DMS114 treated with DMSO at 0.1 percent for 48 hours (cell line): ENCODE measurements at regions not wholly inside any gene's neighbourhood (a gene's known extent, or its start where the extent isn't known, plus 50 kb on each side); places are given as distances from the start of the nearest gene placed in this dataset.

Experiments
- DNase-seq: peaks from one replicate; lab custom pipeline; 2025; ENCODE audit not compliant: unreplicated experiment; lab: John Stamatoyannopoulos, UW

DNA sequence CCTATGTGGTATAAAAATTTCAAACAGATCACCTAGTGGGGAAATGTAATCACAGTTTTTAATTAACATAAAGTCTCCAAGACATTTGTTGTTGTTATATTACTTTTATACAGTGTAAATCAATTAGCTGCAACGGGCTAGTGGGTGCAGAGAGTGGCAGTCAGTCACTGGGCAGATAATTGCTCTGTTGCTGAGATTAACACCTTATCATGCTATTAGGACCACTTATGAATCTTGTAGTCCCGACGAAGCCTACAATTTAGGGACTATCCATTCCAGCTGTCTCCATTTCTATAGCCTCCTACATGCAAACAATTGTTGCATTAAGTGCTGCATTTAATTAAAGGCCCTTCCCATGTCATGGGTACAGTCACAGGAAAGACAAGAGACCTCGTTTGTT, 158.9 kb upstream of the PROX1 start:
- DNase-seq = no peak

- no peak for DNase-seq
Measured at GRCh38 chr1:213829780-213830179, 158.0 kb upstream of the PROX1 start.

- no peak for DNase-seq
Measured at GRCh38 chr1:213830371-213830770, 157.4 kb upstream of the PROX1 start.

DNA sequence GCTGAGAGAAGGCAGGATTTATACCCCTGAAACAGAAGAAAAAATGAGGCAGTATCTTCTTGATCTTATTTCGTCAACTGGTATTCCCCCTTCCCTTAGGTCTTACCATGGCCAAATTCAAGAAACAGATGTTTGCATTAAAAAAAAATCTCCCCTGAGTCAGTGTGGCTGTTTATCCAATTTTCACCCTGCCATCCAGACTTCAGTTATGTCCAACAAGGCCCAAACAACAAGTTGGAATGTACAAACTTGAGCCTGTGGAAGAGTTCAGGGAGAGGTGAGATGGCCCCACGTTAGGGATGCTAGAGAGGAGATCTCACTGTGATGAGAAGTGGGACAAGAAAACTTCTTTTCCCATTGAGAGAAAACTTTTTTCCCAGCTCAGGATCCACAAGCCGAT, 147.2 kb upstream of the PROX1 start:
- no peak for DNase-seq

- no peak for DNase-seq
Measured at GRCh38 chr1:213844632-213845031, 143.1 kb upstream of the PROX1 start.

DNA sequence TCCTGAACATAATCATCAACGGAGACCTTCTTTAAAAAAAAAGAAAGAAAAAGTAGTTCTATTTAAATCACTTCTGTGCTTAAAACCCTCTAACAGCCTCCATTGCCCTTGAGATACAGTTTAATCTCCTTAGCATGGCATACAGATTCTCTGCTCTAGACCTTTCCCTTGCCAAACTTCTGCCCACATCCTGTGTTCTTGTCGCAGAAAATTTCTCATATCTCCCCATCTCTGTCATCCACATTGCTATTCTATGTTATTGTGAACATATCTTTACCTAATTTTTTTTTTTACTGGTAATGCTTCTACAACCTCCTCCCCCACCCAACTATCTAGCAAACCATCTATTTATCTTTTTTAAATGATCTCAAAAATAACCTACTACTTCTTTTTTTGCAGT, 135.7 kb upstream of the PROX1 start:
- no peak for DNase-seq

DNA sequence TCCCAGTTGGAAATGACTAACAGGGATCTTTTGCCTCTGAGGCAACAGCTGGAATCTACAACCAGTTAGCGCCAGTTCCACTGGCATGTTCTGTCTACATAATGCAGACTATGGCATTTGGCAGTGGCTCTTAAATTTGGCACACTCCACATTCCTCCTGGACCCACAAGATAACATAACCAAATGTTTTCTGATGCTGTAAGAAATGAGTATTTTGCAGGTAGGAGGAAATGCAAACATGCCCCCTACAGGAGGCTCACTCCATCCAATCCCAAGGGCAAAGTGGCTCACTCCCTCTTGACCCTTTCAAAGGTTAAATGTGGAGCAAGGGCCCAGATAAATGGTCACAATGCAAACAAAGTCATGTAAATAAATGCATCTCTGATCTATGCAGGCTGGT, 129.2 kb upstream of the PROX1 start:
- no peak for DNase-seq

DNA sequence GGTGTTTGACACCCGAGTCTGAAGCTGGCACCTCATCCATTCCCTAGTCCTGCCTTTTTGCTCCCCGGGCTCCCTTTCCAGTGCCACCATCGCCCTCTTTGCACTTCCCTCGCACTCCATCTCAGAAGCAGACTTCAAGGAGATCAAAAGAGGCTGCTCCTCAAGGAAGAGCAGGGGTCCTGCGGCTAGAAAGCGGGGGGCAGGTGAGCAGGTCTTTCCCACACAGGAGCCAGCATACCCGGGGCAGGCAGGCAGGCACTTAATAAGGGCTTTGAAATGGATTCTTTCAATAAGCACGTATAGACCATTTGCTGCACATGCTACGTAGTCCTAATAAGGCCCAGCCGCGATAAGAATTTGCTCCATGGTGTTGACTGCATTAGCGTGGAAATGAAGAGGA, 125.9 kb upstream of the PROX1 start:
- DNase-seq = no peak

- no peak for DNase-seq
Measured at GRCh38 chr1:213864091-213864490, 123.7 kb upstream of the PROX1 start.

GRCh38 chr1:213868482-213868881, 119.3 kb upstream of the PROX1 start:
- no peak for DNase-seq

GRCh38 chr1:213871179-213871578, 116.6 kb upstream of the PROX1 start:
- DNase-seq = no peak

DNA sequence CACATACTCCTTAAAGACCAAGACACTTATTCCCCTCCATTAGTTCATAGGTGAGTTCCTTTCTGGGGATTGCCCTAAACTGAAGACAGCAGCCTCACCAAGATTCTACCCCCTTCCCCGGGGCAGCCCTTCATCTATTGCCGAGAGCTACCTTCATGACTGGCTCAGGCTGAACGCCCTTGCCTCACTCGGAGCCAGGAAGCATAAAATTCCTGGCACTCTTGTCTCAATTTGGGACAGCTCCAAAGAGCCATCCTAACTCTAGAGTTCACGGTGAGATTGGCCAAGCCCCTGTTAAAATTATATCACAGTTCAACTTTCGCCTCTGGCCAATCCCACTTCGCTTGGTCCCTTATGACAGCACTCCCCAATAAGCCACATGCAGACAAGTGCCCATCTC, 113.0 kb upstream of the PROX1 start:
- DNase-seq = no peak

DNA sequence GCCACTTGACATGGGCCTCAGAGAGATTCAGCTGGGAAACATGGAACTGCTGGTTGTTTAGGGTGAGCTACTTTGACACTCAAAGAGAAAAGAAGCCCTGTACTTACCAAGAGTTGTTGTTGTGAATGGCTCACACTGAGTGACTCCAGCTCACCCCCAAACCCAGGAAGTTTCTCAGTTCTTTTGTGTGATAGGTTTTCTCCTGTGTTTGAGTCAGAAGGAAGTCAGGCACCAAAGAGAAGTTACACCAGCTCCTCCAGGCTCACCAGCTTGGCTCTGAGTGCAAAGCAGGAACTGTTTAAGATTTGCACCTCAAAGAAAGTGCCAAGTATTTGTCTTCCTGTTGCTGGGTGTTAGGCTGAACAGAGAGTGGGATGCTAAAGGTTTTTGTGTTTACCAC, 111.2 kb upstream of the PROX1 start:
- no peak for DNase-seq

DNA sequence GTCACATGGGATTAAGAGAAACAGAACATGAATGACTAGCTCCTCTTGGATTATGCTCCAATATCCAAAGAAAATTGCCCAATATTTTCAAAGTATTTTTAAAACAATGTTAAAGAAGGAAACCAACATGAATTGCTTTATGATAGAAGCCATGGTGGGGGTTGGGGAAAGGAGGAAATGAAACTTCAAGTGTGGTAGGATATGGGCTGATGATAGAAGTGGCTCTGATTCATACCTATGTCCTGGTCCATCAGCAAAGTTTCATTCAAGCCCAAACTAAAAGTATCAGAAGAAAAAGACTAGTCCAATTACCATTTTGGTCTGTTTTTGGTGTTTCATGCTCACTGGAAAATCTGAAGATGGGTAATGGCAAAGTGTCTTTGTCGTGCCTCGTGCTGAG, 104.2 kb upstream of the PROX1 start:
- no peak for DNase-seq

GRCh38 chr1:213884402-213884801, 103.4 kb upstream of the PROX1 start:
- no peak for DNase-seq

DNA sequence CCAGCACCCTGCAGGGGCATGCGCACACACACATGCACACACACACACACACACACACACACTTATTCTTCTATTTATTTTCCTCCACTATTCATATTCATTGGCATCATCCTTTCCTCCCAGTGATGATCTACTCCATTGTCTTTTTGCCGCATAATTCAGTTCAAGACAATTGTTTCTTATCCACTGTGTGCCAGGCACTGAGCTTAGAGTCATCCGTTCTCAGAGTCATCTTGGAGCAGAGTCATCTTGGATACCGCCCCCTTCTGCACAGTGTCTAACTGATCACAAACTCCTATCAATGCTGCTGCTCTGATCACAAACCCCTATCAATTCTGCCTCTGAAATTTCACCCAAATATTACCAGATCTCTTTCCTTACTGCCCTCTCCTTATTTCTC, 102.8 kb upstream of the PROX1 start:
- no peak for DNase-seq

DNA sequence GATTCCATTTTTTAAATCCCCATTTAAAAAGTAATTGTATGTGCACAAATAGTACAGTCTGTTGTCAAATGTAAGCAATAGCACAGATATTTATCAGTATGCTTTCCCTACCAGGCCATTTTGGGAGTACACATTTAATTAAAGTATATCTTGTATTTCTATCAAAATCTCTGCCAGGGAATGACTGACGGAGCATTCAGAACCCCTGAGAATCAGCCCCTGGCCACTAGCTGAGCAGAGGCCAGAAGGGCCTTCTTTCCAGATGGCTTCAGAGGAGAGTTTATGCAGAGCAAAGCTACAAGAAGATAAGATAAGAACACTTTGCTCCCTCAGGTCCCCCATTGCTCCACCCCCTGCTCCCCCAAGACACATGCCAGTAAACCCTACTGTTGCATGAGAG, 99.9 kb upstream of the PROX1 start:
- DNase-seq = no peak

GRCh38 chr1:213891989-213892902, 95.5 kb upstream of the PROX1 start:
- DNase-seq = no peak

DNA sequence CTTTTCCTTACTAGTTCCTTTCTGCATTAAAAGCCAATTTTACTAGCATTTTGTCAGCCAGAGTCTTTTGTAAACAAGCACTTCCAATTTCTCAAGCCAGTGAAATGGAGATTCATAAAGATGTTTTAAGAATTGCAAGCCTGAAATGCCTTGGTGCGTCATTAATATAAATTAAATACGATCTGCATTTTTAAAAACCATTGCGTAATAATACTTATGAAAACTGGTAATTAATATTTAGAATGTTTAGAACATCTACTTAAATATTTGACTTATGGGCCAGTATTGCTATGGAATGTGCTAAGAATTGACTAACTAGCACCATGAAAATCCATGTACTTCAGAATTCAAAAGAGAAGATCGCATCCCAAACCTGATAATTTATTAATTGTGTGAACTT, 89.1 kb upstream of the PROX1 start:
- DNase-seq = no peak

DNA sequence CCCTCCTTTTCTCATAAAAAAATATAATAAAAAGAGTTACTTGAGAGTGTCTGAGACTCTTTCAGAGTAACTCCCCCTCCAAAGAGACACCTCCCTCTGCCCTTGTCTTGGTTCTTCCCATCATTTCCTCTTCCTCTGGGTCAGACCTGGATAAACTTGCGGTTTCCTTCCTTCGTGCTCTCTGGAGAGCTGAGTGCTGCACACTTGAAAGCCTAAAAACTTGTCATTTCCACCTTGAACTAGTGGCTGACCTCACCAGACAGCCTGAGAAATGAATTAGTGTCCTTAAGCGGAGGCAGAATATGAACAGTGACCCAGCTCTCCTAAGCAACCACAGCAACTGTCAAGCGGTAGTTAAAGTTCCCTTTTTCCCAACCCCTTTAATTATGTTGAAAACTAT, 88.4 kb upstream of the PROX1 start:
- no peak for DNase-seq

- no peak for DNase-seq
Measured at GRCh38 chr1:213905344-213905743, 82.4 kb upstream of the PROX1 start.

DNA sequence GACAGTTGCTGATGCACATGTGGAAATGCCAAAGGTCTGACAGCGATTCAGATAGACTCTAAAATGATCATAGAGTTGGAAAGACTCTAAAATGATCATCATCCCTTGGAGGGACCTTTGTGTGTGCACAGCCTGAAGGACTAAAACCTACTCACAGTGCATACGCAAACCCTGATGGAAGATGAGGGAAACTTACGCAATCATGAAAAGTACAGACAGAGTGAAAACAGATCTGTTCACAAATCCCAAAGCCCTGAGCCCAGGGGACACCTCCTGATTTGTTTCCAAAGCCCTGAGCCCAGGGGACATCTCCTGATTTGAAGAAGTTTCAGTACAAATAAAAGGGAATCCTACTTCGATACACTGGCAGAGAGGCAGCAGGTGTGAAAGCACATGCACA, 79.3 kb upstream of the PROX1 start:
- no peak for DNase-seq

GRCh38 chr1:213914392-213914791, 73.4 kb upstream of the PROX1 start:
- no peak for DNase-seq
